Suprapubic skin (tissue), 4 donors: ENCODE measurements at regions not wholly inside any gene's neighbourhood (a gene's known extent, or its start where the extent isn't known, plus 50 kb on each side); places are given as distances from the start of the nearest gene placed in this dataset.

Experiments
- CTCF ChIP-seq, 2 donors: fragments of 200-600 bp in 1 of 2; fragments of 450-650 bp in 1 of 2; sonication (generic) in 1 of 2; IDR thresholded peaks; one replicate each; pipeline ENCODE4 v1.5.1; 2016 to 2019; ENCODE audit warnings: antibody characterized with exemption in 2 of 2, mild to moderate bottlenecking in 1 of 2, moderate library complexity in 1 of 2
- POLR2A ChIP-seq, 2 donors: fragments of 450-650 bp; IDR thresholded peaks; one replicate each; pipeline ENCODE4 v1.6.1; 2017; ENCODE audit warnings: antibody characterized with exemption in 2 of 2, mild to moderate bottlenecking in 2 of 2, moderate library complexity in 2 of 2
- POLR2AphosphoS5 ChIP-seq, 3 donors: sonication (generic); formaldehyde crosslinking; IDR thresholded peaks; one replicate each; pipeline ENCODE4 v1.6.1; 2017; ENCODE audit warnings: antibody characterized with exemption in 3 of 3

GRCh38 chr7:26476271-26476670 is 184.6 kb downstream of the SNX10 start:
- TF ChIP-seq CTCF (IDR thresholded peaks at IDR 0.05), result no peak
- TF ChIP-seq POLR2A (IDR thresholded peaks at IDR 0.05), result no peak
- no peak for TF ChIP-seq POLR2AphosphoS5 (IDR thresholded peaks at IDR 0.05)
